ENCODE measurements at regions not wholly inside any gene's neighbourhood (a gene's known extent, or its start where the extent isn't known, plus 50 kb on each side); places are given as distances from the start of the nearest gene placed in this dataset.

DNA sequence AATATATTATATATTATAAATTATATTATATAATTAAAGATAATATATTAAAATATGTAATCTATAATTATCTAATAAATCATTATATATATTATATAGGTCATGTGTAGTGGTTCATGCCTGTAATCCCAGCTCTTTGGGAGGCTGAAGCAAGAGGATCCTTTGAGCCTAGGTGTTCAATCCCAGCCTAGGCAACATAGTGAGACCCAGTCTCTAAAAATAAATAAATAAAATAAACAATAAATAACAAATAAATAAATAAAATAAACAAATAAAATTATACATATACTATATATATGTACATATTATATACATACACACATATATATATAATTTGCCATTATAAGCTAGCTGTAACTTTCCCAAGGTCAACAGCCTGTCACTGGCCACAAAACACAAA lies 277.7 kb downstream of the SETD4 start:
- Histone ChIP-seq H3K27ac (ENCODE audit: low read length) (no peak overlapping the region), H3K27me3 (ENCODE audit: control insufficient read depth, insufficient read depth, low read length) (no peaks in the 10 kb centered on the region), H3K36me3 (ENCODE audit: control insufficient read depth, insufficient read depth, low read length) (no peaks in the 10 kb centered on the region), H3K9me3 (ENCODE audit: control insufficient read depth, insufficient read depth, low read length) (no peaks in the 10 kb centered on the region), H3K4me1 (ENCODE audit: control insufficient read depth, insufficient read depth, low read length) (no peaks in the 10 kb centered on the region), H3K4me3 (ENCODE audit: low read length) (no peak overlapping the region)
- no peak for DNase-seq (ENCODE audit: low read depth, low spot score)

GRCh38 chr21:35780983-35781382 lies 279.3 kb downstream of the SETD4 start:
- H3K9me3 ChIP-seq (ENCODE audit: control insufficient read depth, insufficient read depth, low read length), result no peaks in the 10 kb centered on the region
- H3K27ac ChIP-seq (ENCODE audit: low read length), result no peak overlapping the region
- no peak for DNase-seq (ENCODE audit: low read depth, low spot score)
- H3K4me1 ChIP-seq (ENCODE audit: control insufficient read depth, insufficient read depth, low read length), result no peaks in the 10 kb centered on the region
- no peak overlapping the region for H3K4me3 ChIP-seq (ENCODE audit: low read length)
- H3K27me3 ChIP-seq (ENCODE audit: control insufficient read depth, insufficient read depth, low read length), result no peaks in the 10 kb centered on the region
- no CpG with 5 or more reads among the region's 4 CpGs for WGBS (ENCODE audit: insufficient coverage, insufficient read length)
- no peaks in the 10 kb centered on the region for H3K36me3 ChIP-seq (ENCODE audit: control insufficient read depth, insufficient read depth, low read length)

GRCh38 chr21:35779690-35780570 lies 280.4 kb downstream of the SETD4 start:
- no peaks in the 10 kb centered on the region for H3K27me3 ChIP-seq (ENCODE audit: control insufficient read depth, insufficient read depth, low read length)
- no CpG with 5 or more reads among the region's 7 CpGs for WGBS (ENCODE audit: insufficient coverage, insufficient read length)
- no peaks in the 10 kb centered on the region for H3K9me3 ChIP-seq (ENCODE audit: control insufficient read depth, insufficient read depth, low read length)
- no peaks in the 10 kb centered on the region for H3K4me1 ChIP-seq (ENCODE audit: control insufficient read depth, insufficient read depth, low read length)
- no peaks in the 10 kb centered on the region for H3K36me3 ChIP-seq (ENCODE audit: control insufficient read depth, insufficient read depth, low read length)
- no peak overlapping the region for H3K4me3 ChIP-seq (ENCODE audit: low read length)
- H3K27ac ChIP-seq (ENCODE audit: low read length), result no peak overlapping the region
- no peak for DNase-seq (ENCODE audit: low read depth, low spot score)

DNA sequence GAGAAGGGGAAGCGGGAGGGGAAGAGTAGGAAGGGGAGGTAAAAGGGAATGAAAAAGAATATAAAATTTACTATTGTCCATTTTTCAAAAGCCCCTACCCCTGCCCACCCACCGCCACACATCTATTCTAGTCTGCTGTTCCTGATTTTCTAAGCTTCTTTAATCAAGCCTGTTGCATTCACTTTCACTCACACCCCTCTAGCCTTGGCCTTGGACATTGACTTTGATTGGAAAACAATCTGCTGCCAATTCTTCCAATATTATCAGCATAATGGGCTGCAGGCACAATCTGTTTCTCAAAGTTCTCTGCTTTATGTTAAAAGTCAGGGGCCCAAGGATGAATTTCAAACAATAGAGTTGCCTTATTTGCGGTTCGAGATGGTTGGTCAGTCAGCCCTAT lies 281.2 kb downstream of the SETD4 start:
- Histone ChIP-seq H3K27ac (ENCODE audit: low read length) (no peak overlapping the region), H3K36me3 (ENCODE audit: control insufficient read depth, insufficient read depth, low read length) (no peaks in the 10 kb centered on the region), H3K4me3 (ENCODE audit: low read length) (no peak overlapping the region), H3K27me3 (ENCODE audit: control insufficient read depth, insufficient read depth, low read length) (no peaks in the 10 kb centered on the region), H3K4me1 (ENCODE audit: control insufficient read depth, insufficient read depth, low read length) (no peaks in the 10 kb centered on the region), H3K9me3 (ENCODE audit: control insufficient read depth, insufficient read depth, low read length) (no peaks in the 10 kb centered on the region)
- WGBS (ENCODE audit: insufficient coverage, insufficient read length), result no CpG with 5 or more reads among the region's 4 CpGs
- no peak for DNase-seq (ENCODE audit: low read depth, low spot score)

DNA sequence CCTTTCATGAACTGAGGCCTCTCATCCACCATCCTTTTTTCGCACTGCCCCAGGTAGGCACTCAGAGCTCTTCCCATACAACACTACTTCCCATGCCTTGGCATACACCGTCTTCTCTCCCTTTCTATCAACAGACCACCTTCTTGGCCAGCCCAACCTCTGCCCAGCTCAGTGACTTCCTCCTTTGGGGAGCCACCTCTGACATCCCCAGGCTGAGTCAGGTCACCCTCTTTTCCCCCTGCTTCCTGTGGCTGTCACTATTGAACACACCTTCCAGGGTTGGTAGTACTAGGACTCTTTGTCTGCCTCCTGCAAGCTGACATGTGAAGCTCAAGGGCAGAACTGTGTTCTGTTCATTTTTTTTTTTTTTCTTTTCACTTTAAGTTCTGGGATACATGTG lies 283.2 kb downstream of the SETD4 start:
- WGBS (ENCODE audit: insufficient coverage, insufficient read length), result no CpG with 5 or more reads among the region's 2 CpGs
- no peaks in the 10 kb centered on the region for H3K9me3 ChIP-seq (ENCODE audit: control insufficient read depth, insufficient read depth, low read length)
- H3K4me1 ChIP-seq (ENCODE audit: control insufficient read depth, insufficient read depth, low read length), result no peaks in the 10 kb centered on the region
- H3K27me3 ChIP-seq (ENCODE audit: control insufficient read depth, insufficient read depth, low read length), result no peaks in the 10 kb centered on the region
- H3K27ac ChIP-seq (ENCODE audit: low read length), result no peak overlapping the region
- DNase-seq (ENCODE audit: low read depth, low spot score), result no peak
- no peaks in the 10 kb centered on the region for H3K36me3 ChIP-seq (ENCODE audit: control insufficient read depth, insufficient read depth, low read length)
- no peak overlapping the region for H3K4me3 ChIP-seq (ENCODE audit: low read length)

- Histone ChIP-seq H3K9me3 (ENCODE audit: control insufficient read depth, insufficient read depth, low read length) (no peaks in the 10 kb centered on the region), H3K27me3 (ENCODE audit: control insufficient read depth, insufficient read depth, low read length) (no peaks in the 10 kb centered on the region), H3K4me1 (ENCODE audit: control insufficient read depth, insufficient read depth, low read length) (no peaks in the 10 kb centered on the region), H3K27ac (ENCODE audit: low read length) (no peak overlapping the region), H3K4me3 (ENCODE audit: low read length) (no peak overlapping the region), H3K36me3 (ENCODE audit: control insufficient read depth, insufficient read depth, low read length) (no peaks in the 10 kb centered on the region)
- no peak for DNase-seq (ENCODE audit: low read depth, low spot score)
- no CpG with 5 or more reads among the region's 7 CpGs for WGBS (ENCODE audit: insufficient coverage, insufficient read length)
These were observed 284.4 kb downstream of the SETD4 start for GRCh38 chr21:35775778-35776544.

DNA sequence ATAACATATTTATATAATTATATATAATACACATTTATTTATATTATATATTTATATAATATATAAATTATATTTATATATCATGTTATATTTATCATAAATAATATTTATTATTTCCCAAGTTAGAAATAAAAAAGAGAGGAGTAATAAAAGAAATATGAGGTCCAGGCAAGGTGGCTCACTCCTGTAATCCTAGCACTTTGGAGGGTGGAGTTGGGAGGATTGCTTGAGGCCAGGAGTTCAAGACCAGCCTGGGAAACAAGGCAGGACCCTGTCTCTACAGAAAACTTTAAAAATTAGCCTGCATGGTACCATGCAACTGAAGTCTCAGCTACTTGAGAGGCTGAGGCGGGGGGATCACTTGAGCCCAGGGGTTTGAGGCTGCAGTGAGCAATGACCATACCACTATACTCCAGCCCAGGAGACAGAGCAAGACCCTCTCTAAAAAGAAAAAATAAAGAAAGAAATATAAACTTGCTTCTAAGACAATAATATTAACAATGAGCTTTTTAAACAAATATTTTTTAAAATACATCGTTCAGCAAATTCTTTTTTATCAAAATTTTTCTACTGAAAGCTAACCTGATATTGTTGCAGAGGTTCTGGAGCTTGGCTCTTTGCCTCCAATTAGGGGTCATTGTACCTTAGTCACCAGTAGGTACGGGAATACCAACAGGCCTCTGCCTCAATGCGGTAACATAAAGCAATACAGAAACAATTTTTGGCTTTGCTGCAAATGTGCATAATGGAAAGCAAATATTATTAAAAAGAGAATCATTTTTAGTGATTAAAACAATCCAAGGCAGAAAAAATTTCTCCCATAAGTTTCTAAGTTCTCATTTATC lies 290.0 kb downstream of the SETD4 start:
- Histone ChIP-seq H3K4me3 (ENCODE audit: low read length) (no peak overlapping the region), H3K27me3 (ENCODE audit: control insufficient read depth, insufficient read depth, low read length) (no peaks in the 10 kb centered on the region), H3K27ac (ENCODE audit: low read length) (no peak overlapping the region), H3K4me1 (ENCODE audit: control insufficient read depth, insufficient read depth, low read length) (no peaks in the 10 kb centered on the region), H3K9me3 (ENCODE audit: control insufficient read depth, insufficient read depth, low read length) (no peaks in the 10 kb centered on the region), H3K36me3 (ENCODE audit: control insufficient read depth, insufficient read depth, low read length) (no peaks in the 10 kb centered on the region)
- DNase-seq (ENCODE audit: low read depth, low spot score), result no peak
- no CpG with 5 or more reads among the region's 4 CpGs for WGBS (ENCODE audit: insufficient coverage, insufficient read length)

- H3K27ac ChIP-seq (ENCODE audit: low read length), result no peak overlapping the region
- no peaks in the 10 kb centered on the region for H3K4me1 ChIP-seq (ENCODE audit: control insufficient read depth, insufficient read depth, low read length)
- no peak for DNase-seq (ENCODE audit: low read depth, low spot score)
- no peaks in the 10 kb centered on the region for H3K9me3 ChIP-seq (ENCODE audit: control insufficient read depth, insufficient read depth, low read length)
- no peaks in the 10 kb centered on the region for H3K27me3 ChIP-seq (ENCODE audit: control insufficient read depth, insufficient read depth, low read length)
- no CpG with 5 or more reads among the region's 2 CpGs for WGBS (ENCODE audit: insufficient coverage, insufficient read length)
- no peak overlapping the region for H3K4me3 ChIP-seq (ENCODE audit: low read length)
- H3K36me3 ChIP-seq (ENCODE audit: control insufficient read depth, insufficient read depth, low read length), result no peaks in the 10 kb centered on the region
These were observed 292.1 kb downstream of the SETD4 start for GRCh38 chr21:35768187-35768586.

GRCh38 chr21:35764586-35764985 lies 295.7 kb downstream of the SETD4 start:
- Histone ChIP-seq H3K27ac (ENCODE audit: low read length) (no peak overlapping the region), H3K4me1 (ENCODE audit: control insufficient read depth, insufficient read depth, low read length) (no peaks in the 10 kb centered on the region), H3K9me3 (ENCODE audit: control insufficient read depth, insufficient read depth, low read length) (no peaks in the 10 kb centered on the region), H3K27me3 (ENCODE audit: control insufficient read depth, insufficient read depth, low read length) (no peaks in the 10 kb centered on the region), H3K4me3 (ENCODE audit: low read length) (no peak overlapping the region), H3K36me3 (ENCODE audit: control insufficient read depth, insufficient read depth, low read length) (no peaks in the 10 kb centered on the region)
- DNase-seq (ENCODE audit: low read depth, low spot score), result no peak

DNA sequence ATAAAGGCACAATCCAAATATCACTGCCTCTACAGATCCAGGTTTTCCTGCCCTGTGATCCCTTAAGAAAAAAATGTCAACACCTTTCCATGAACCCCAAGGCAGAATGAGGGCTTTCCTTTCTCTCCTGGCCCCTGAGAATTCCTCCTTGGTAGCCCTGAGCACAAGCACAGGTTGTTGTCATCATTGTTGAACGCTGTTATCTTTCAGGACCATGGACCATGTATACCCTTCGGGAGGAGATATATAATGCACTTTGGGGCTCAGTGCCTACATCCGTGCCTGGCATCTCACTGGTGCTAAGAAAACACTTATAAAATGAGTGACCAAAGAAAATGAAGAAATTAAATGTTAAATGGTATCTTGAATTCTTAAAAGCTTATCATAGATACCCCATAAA lies 296.2 kb downstream of the SETD4 start:
- no peak overlapping the region for H3K4me3 ChIP-seq (ENCODE audit: low read length)
- no peaks in the 10 kb centered on the region for H3K4me1 ChIP-seq (ENCODE audit: control insufficient read depth, insufficient read depth, low read length)
- DNase-seq (ENCODE audit: low read depth, low spot score), result no peak
- no peaks in the 10 kb centered on the region for H3K27me3 ChIP-seq (ENCODE audit: control insufficient read depth, insufficient read depth, low read length)
- H3K36me3 ChIP-seq (ENCODE audit: control insufficient read depth, insufficient read depth, low read length), result no peaks in the 10 kb centered on the region
- no peaks in the 10 kb centered on the region for H3K9me3 ChIP-seq (ENCODE audit: control insufficient read depth, insufficient read depth, low read length)
- whole genome bisulfite sequencing (ENCODE audit: insufficient coverage, insufficient read length), result no CpG with 5 or more reads among the region's 3 CpGs
- H3K27ac ChIP-seq (ENCODE audit: low read length), result no peak overlapping the region

Measured in iPS DF 6.9 (cell line).